RWPE2 (cell line): ENCODE measurements at regions not wholly inside any gene's neighbourhood (a gene's known extent, or its start where the extent isn't known, plus 50 kb on each side); places are given as distances from the start of the nearest gene placed in this dataset.

Source experiments
- ATAC-seq: fragments of 200-7000 bp; cut with Tn5 transposase; 3 replicates; pipeline ENCODE4 v1.9.1; 2021; ENCODE audit warnings: low read depth
- DNase-seq: peaks from one replicate; pipeline ENCODE4 v3.0.0-alpha.2; 2020; ENCODE audit warnings: low spot score
- H3K27ac ChIP-seq: fragments of 450-650 bp; 2 replicates; pipeline ENCODE4 v1.5.1; 2017; ENCODE audit warnings: mild to moderate bottlenecking; ENCODE audit not compliant: poor library complexity, severe bottlenecking
- H3K27me3 ChIP-seq: fragments of 250-450 bp; sonication (Bioruptor Pico); 2 replicates; pipeline ENCODE4 v1.5.1; 2021; ENCODE audit warnings: mild to moderate bottlenecking, moderate library complexity; ENCODE audit not compliant: insufficient read depth, poor library complexity, severe bottlenecking
- H3K36me3 ChIP-seq: fragments of 250-450 bp; sonication (Bioruptor Pico); 2 replicates; pipeline ENCODE4 v1.5.1; 2020; ENCODE audit warnings: low read depth, mild to moderate bottlenecking, moderate library complexity
- H3K4me1 ChIP-seq: fragments of 250-450 bp; sonication (Bioruptor Pico); 2 replicates; pipeline ENCODE4 v1.5.1; 2021; ENCODE audit warnings: mild to moderate bottlenecking, moderate library complexity; ENCODE audit not compliant: insufficient read depth, poor library complexity, severe bottlenecking
- H3K4me3 ChIP-seq: fragments of 250-450 bp; sonication (Bioruptor Pico); 2 replicates; pipeline ENCODE4 v1.5.1; 2021; ENCODE audit warnings: mild to moderate bottlenecking, moderate library complexity; ENCODE audit not compliant: severe bottlenecking
- H3K9me3 ChIP-seq: fragments of 250-450 bp; sonication (Bioruptor Pico); 2 replicates; pipeline ENCODE4 v1.5.1; 2021; ENCODE audit warnings: mild to moderate bottlenecking, moderate library complexity; ENCODE audit not compliant: severe bottlenecking
- TF ChIP-seq, protein P1 (sequence below): fragments of 450-650 bp; IDR thresholded peaks from one replicate; pipeline ENCODE4 v1.5.1; 2017; ENCODE audit warnings: mild to moderate bottlenecking, moderate library complexity; ENCODE audit not compliant: poor library complexity, severe bottlenecking

GRCh38 chr4:112007391-112007790 is 137.9 kb upstream of the FAM241A start:
- Histone ChIP-seq H3K27me3 (no peaks in the 10 kb centered on the region), H3K27ac (no peak overlapping the region), H3K4me3 (no peak overlapping the region), H3K9me3 (no peaks in the 10 kb centered on the region), H3K4me1 (no peaks in the 10 kb centered on the region), H3K36me3 (no peaks in the 10 kb centered on the region)
- ATAC-seq: no peak
- DNase-seq: no peak
- TF ChIP-seq, protein P1, sequence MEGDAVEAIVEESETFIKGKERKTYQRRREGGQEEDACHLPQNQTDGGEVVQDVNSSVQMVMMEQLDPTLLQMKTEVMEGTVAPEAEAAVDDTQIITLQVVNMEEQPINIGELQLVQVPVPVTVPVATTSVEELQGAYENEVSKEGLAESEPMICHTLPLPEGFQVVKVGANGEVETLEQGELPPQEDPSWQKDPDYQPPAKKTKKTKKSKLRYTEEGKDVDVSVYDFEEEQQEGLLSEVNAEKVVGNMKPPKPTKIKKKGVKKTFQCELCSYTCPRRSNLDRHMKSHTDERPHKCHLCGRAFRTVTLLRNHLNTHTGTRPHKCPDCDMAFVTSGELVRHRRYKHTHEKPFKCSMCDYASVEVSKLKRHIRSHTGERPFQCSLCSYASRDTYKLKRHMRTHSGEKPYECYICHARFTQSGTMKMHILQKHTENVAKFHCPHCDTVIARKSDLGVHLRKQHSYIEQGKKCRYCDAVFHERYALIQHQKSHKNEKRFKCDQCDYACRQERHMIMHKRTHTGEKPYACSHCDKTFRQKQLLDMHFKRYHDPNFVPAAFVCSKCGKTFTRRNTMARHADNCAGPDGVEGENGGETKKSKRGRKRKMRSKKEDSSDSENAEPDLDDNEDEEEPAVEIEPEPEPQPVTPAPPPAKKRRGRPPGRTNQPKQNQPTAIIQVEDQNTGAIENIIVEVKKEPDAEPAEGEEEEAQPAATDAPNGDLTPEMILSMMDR: no peak

DNA sequence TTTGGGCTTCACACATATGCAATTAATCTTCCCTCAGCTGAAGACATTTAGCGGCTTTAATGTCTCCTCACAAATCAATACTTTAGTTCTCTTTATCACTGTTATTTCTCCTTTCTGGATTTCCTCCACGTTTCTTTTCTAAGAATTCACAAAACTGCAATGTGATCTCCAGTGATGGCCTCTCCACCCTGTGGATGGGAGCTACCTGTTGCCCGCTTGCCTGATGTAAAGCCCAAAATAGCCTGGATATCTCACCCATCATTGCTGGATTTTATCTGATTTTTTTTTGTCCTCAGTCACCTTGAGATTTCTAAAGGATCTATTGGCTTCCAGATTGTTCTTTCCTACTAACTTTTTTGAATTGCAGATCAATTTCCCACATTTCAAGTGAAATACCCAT is 129.3 kb upstream of the FAM241A start:
- TF ChIP-seq, protein P1: no peak
- Histone ChIP-seq H3K4me1 (no peaks in the 10 kb centered on the region), H3K9me3 (no peaks in the 10 kb centered on the region), H3K27me3 (peaks cover 5% of the 10 kb centered on the region), H3K4me3 (no peak overlapping the region), H3K27ac (no peak overlapping the region), H3K36me3 (no peaks in the 10 kb centered on the region)
- ATAC-seq (no peak), DNase-seq (no peak)

- TF ChIP-seq, protein P1: no peak
- Histone ChIP-seq H3K27me3 (no peaks in the 10 kb centered on the region), H3K4me1 (no peaks in the 10 kb centered on the region), H3K36me3 (no peaks in the 10 kb centered on the region), H3K27ac (no peak overlapping the region), H3K4me3 (no peak overlapping the region), H3K9me3 (no peaks in the 10 kb centered on the region)
- ATAC-seq (no peak), DNase-seq (no peak)
Observed at GRCh38 chr4:112023402-112023950, 121.8 kb upstream of the FAM241A start.

- H3K4me1 ChIP-seq: no peaks in the 10 kb centered on the region
- H3K9me3 ChIP-seq: no peaks in the 10 kb centered on the region
- TF ChIP-seq, protein P1: no peak
- no peaks in the 10 kb centered on the region for H3K27me3 ChIP-seq
- ATAC-seq (no peak), DNase-seq (no peak)
- H3K27ac ChIP-seq: no peak overlapping the region
- H3K4me3 ChIP-seq: no peak overlapping the region
- H3K36me3 ChIP-seq: no peaks in the 10 kb centered on the region
Observed at GRCh38 chr4:112026058-112026457, 119.2 kb upstream of the FAM241A start.

GRCh38 chr4:112029771-112030171 is 115.5 kb upstream of the FAM241A start:
- H3K27ac ChIP-seq: peak overlapping the region; percentile 34
- H3K4me1 ChIP-seq: no peaks in the 10 kb centered on the region
- ATAC-seq (peak; percentile 96), DNase-seq (no peak)
- no peaks in the 10 kb centered on the region for H3K9me3 ChIP-seq
- H3K36me3 ChIP-seq: no peaks in the 10 kb centered on the region
- H3K27me3 ChIP-seq: no peaks in the 10 kb centered on the region
- TF ChIP-seq, protein P1: no peak
- no peak overlapping the region for H3K4me3 ChIP-seq
